ENCODE measurements at regions not wholly inside any gene's neighbourhood (a gene's known extent, or its start where the extent isn't known, plus 50 kb on each side); places are given as distances from the start of the nearest gene placed in this dataset.

GRCh38 chr3:26365706-26366105, 256.9 kb upstream of the LRRC3B start:
- H3K4me3 ChIP-seq (ENCODE audit: insufficient read depth, low read depth, low read length) = no peak overlapping the region

GRCh38 chr3:26368312-26368711, 254.3 kb upstream of the LRRC3B start:
- peak; percentile 10 for DNase-seq
- no peak overlapping the region for H3K4me3 ChIP-seq (ENCODE audit: insufficient read depth, low read depth, low read length)
- H3K27me3 ChIP-seq (ENCODE audit: control insufficient read depth, insufficient read depth, low read length) = no peaks in the 10 kb centered on the region

More at GRCh38 chr3:26365706-26366105, 256.9 kb upstream of the LRRC3B start:
- H3K27me3 ChIP-seq (ENCODE audit: control insufficient read depth, insufficient read depth, low read length) = no peaks in the 10 kb centered on the region
- no peaks in the 10 kb centered on the region for H3K36me3 ChIP-seq (replicated peaks; ENCODE audit: control insufficient read depth, insufficient read depth, low read length)
- DNase-seq = no peak

GRCh38 chr3:26369133-26369532, 253.4 kb upstream of the LRRC3B start:
- DNase-seq = peak; percentile 15
- Histone ChIP-seq H3K27me3 (ENCODE audit: control insufficient read depth, insufficient read depth, low read length) (no peaks in the 10 kb centered on the region), H3K4me3 (ENCODE audit: insufficient read depth, low read depth, low read length) (no peak overlapping the region), H3K36me3 (replicated peaks; ENCODE audit: control insufficient read depth, insufficient read depth, low read length) (no peaks in the 10 kb centered on the region)

More at GRCh38 chr3:26368312-26368711, 254.3 kb upstream of the LRRC3B start:
- H3K36me3 ChIP-seq (replicated peaks; ENCODE audit: control insufficient read depth, insufficient read depth, low read length) = no peaks in the 10 kb centered on the region

- Histone ChIP-seq H3K27me3 (ENCODE audit: control insufficient read depth, insufficient read depth, low read length) (no peaks in the 10 kb centered on the region), H3K4me3 (ENCODE audit: insufficient read depth, low read depth, low read length) (no peak overlapping the region), H3K36me3 (replicated peaks; ENCODE audit: control insufficient read depth, insufficient read depth, low read length) (no peaks in the 10 kb centered on the region)
- DNase-seq = no peak
Measured at GRCh38 chr3:26375843-26376530, 246.6 kb upstream of the LRRC3B start.

- DNase-seq = no peak
- Histone ChIP-seq H3K36me3 (replicated peaks; ENCODE audit: control insufficient read depth, insufficient read depth, low read length) (no peaks in the 10 kb centered on the region), H3K4me3 (ENCODE audit: insufficient read depth, low read depth, low read length) (no peak overlapping the region), H3K27me3 (ENCODE audit: control insufficient read depth, insufficient read depth, low read length) (no peaks in the 10 kb centered on the region)
Measured at GRCh38 chr3:26381411-26381810, 241.2 kb upstream of the LRRC3B start.

- DNase-seq = no peak
- Histone ChIP-seq H3K27me3 (ENCODE audit: control insufficient read depth, insufficient read depth, low read length) (no peaks in the 10 kb centered on the region), H3K36me3 (replicated peaks; ENCODE audit: control insufficient read depth, insufficient read depth, low read length) (no peaks in the 10 kb centered on the region), H3K4me3 (ENCODE audit: insufficient read depth, low read depth, low read length) (no peak overlapping the region)
Measured at GRCh38 chr3:26406636-26407035, 215.9 kb upstream of the LRRC3B start.

- no peak for DNase-seq
- Histone ChIP-seq H3K4me3 (ENCODE audit: insufficient read depth, low read depth, low read length) (no peak overlapping the region), H3K27me3 (ENCODE audit: control insufficient read depth, insufficient read depth, low read length) (no peaks in the 10 kb centered on the region), H3K36me3 (replicated peaks; ENCODE audit: control insufficient read depth, insufficient read depth, low read length) (no peaks in the 10 kb centered on the region)
Measured at GRCh38 chr3:26418553-26418952, 204.0 kb upstream of the LRRC3B start.

GRCh38 chr3:26422415-26422814, 200.2 kb upstream of the LRRC3B start:
- no peak overlapping the region for H3K4me3 ChIP-seq (ENCODE audit: insufficient read depth, low read depth, low read length)
- H3K36me3 ChIP-seq (replicated peaks; ENCODE audit: control insufficient read depth, insufficient read depth, low read length) = no peaks in the 10 kb centered on the region
- DNase-seq = no peak
- H3K27me3 ChIP-seq (ENCODE audit: control insufficient read depth, insufficient read depth, low read length) = no peaks in the 10 kb centered on the region

GRCh38 chr3:26425076-26425475, 197.5 kb upstream of the LRRC3B start:
- Histone ChIP-seq H3K4me3 (ENCODE audit: insufficient read depth, low read depth, low read length) (no peak overlapping the region), H3K27me3 (ENCODE audit: control insufficient read depth, insufficient read depth, low read length) (no peaks in the 10 kb centered on the region), H3K36me3 (replicated peaks; ENCODE audit: control insufficient read depth, insufficient read depth, low read length) (no peaks in the 10 kb centered on the region)
- DNase-seq = no peak

GRCh38 chr3:26428992-26429391, 193.6 kb upstream of the LRRC3B start:
- Histone ChIP-seq H3K27me3 (ENCODE audit: control insufficient read depth, insufficient read depth, low read length) (no peaks in the 10 kb centered on the region), H3K36me3 (replicated peaks; ENCODE audit: control insufficient read depth, insufficient read depth, low read length) (no peaks in the 10 kb centered on the region), H3K4me3 (ENCODE audit: insufficient read depth, low read depth, low read length) (no peak overlapping the region)
- DNase-seq = no peak

- Histone ChIP-seq H3K36me3 (replicated peaks; ENCODE audit: control insufficient read depth, insufficient read depth, low read length) (no peaks in the 10 kb centered on the region), H3K4me3 (ENCODE audit: insufficient read depth, low read depth, low read length) (no peak overlapping the region)
- no peak for DNase-seq
Measured at GRCh38 chr3:26437678-26438077, 184.9 kb upstream of the LRRC3B start.

GRCh38 chr3:26438325-26438940, 184.1 kb upstream of the LRRC3B start:
- Histone ChIP-seq H3K4me3 (ENCODE audit: insufficient read depth, low read depth, low read length) (no peak overlapping the region), H3K27me3 (ENCODE audit: control insufficient read depth, insufficient read depth, low read length) (no peaks in the 10 kb centered on the region), H3K36me3 (replicated peaks; ENCODE audit: control insufficient read depth, insufficient read depth, low read length) (no peaks in the 10 kb centered on the region)
- DNase-seq = no peak

More at GRCh38 chr3:26437678-26438077, 184.9 kb upstream of the LRRC3B start:
- H3K27me3 ChIP-seq (ENCODE audit: control insufficient read depth, insufficient read depth, low read length) = no peaks in the 10 kb centered on the region

GRCh38 chr3:26438981-26439884, 183.3 kb upstream of the LRRC3B start:
- H3K4me3 ChIP-seq (ENCODE audit: insufficient read depth, low read depth, low read length) = no peak overlapping the region
- DNase-seq = no peak
- H3K27me3 ChIP-seq (ENCODE audit: control insufficient read depth, insufficient read depth, low read length) = no peaks in the 10 kb centered on the region
- no peaks in the 10 kb centered on the region for H3K36me3 ChIP-seq (replicated peaks; ENCODE audit: control insufficient read depth, insufficient read depth, low read length)

- Histone ChIP-seq H3K36me3 (replicated peaks; ENCODE audit: control insufficient read depth, insufficient read depth, low read length) (no peaks in the 10 kb centered on the region), H3K4me3 (ENCODE audit: insufficient read depth, low read depth, low read length) (no peak overlapping the region), H3K27me3 (ENCODE audit: control insufficient read depth, insufficient read depth, low read length) (no peaks in the 10 kb centered on the region)
- DNase-seq = no peak
Measured at GRCh38 chr3:26449996-26450395, 172.6 kb upstream of the LRRC3B start.

GRCh38 chr3:26452363-26452762, 170.2 kb upstream of the LRRC3B start:
- Histone ChIP-seq H3K27me3 (ENCODE audit: control insufficient read depth, insufficient read depth, low read length) (no peaks in the 10 kb centered on the region), H3K36me3 (replicated peaks; ENCODE audit: control insufficient read depth, insufficient read depth, low read length) (no peaks in the 10 kb centered on the region), H3K4me3 (ENCODE audit: insufficient read depth, low read depth, low read length) (no peak overlapping the region)
- no peak for DNase-seq

Measured in H7 (cell line).